GM12873 (cell line): ENCODE measurements at regions not wholly inside any gene's neighbourhood (a gene's known extent, or its start where the extent isn't known, plus 50 kb on each side); places are given as distances from the start of the nearest gene placed in this dataset.

ENCODE experiments used
- TF ChIP-seq, protein P1 (sequence below): IDR thresholded peaks from 2 replicates; pipeline ENCODE4 v1.5.1; 2012; ENCODE audit warnings: low read depth, mild to moderate bottlenecking, moderate library complexity, low read length, control low read depth; ENCODE audit not compliant: insufficient read depth; ENCODE audit errors: missing control alignments

GRCh38 chr13:100817928-100818327, 143.3 kb upstream of the TMTC4 start:
- TF ChIP-seq, protein P1, sequence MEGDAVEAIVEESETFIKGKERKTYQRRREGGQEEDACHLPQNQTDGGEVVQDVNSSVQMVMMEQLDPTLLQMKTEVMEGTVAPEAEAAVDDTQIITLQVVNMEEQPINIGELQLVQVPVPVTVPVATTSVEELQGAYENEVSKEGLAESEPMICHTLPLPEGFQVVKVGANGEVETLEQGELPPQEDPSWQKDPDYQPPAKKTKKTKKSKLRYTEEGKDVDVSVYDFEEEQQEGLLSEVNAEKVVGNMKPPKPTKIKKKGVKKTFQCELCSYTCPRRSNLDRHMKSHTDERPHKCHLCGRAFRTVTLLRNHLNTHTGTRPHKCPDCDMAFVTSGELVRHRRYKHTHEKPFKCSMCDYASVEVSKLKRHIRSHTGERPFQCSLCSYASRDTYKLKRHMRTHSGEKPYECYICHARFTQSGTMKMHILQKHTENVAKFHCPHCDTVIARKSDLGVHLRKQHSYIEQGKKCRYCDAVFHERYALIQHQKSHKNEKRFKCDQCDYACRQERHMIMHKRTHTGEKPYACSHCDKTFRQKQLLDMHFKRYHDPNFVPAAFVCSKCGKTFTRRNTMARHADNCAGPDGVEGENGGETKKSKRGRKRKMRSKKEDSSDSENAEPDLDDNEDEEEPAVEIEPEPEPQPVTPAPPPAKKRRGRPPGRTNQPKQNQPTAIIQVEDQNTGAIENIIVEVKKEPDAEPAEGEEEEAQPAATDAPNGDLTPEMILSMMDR, result no peak

- TF ChIP-seq, protein P1, result no peak
These were observed 141.0 kb upstream of the TMTC4 start for GRCh38 chr13:100815476-100816046.

GRCh38 chr13:100812982-100813584, 138.5 kb upstream of the TMTC4 start:
- TF ChIP-seq, protein P1, result no peak

DNA sequence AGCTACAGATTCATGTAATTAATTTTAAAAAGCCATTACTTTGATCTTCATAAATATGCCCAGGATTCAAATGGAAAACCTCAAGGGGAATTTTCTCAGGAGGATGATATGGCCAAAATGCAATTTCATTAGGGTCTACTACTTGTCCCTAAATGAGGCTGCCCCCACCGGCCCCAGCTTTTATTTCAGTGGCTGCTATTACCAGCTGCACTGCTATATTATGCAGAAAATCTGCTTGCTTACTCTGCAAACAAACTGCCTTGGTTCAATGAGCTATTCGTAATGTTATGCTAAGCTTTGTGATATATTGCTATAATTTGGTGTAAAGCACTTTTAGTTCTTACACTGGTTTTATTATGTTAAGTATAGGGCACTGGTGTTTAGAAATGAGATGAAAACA, 137.3 kb upstream of the TMTC4 start:
- TF ChIP-seq, protein P1, result no peak

DNA sequence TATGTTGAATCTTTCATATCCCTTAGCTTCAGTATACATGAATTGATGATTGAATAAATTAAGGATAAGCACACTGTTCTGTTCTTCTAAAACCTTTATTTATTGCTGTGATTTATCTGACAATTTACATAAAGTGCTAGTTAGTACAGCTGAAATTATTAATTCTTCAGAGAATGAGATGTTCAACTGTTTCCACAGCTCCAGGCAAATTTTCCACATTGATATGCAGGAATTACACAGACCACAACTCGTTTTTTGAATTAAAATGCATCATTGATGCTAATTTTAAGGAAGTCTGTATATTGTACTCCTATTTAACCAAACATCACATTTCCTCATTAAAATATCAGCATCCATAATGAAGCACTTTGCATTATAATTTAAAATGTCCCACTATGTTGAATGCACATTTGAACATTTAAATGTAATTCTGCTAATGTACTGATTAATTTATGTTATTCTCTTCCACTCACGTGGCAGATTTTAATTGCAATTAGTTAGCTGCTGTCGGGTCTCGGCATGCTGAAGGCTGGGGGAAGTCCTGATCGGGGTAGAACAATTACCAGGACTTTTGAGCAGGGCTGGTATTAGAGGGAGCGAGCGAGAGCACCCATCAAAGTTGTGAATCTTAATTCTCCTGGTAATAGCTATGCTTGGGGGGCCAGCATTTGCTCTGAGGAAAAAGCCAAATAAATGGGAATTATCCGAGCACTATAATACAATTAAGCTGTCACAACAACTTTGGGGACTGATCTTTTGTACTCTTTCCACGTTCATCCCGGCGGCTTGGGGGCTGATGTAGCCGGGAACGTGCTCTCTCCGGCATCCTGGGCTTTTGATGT, 136.7 kb upstream of the TMTC4 start:
- TF ChIP-seq, protein P1, result no peak

DNA sequence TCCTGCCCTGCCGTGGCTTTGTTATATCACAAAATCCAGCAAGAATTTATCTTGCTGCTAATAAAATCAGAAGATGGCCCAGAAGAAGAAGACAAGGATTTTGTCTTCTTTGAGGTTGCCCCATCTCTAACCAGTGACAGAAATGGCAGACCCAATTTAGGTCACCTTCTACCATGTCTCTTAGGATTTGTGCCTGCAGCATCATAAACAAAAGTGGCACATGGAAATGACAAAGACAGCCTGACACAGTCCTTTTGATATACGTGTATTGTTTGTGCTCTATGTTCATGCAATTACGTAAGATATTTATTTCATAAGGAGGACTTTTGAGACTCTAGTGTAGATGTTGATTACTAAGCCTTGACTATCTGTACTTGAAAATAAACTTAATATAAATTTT, 135.9 kb upstream of the TMTC4 start:
- TF ChIP-seq, protein P1, result no peak

DNA sequence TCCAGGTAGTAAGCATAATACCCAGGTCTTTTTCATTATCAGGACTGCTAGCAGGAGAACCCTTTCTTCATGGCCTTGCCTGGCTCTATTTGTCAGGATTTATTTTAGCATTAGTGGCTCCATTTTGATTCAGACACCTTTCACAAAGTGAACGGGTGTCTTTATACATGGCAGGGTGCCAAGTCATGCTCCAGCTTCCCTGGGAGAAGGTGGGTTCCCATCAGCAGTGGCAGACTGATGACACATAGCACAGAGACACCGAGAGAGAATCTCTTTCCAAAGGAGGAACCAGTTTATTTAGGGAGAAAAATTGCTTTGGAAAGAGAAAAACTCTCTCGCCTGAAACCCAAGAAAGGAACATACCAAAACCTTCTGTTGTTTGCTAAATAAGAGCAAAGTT, 135.3 kb upstream of the TMTC4 start:
- TF ChIP-seq, protein P1, result no peak
